ENCODE measurements at regions not wholly inside any gene's neighbourhood (a gene's known extent, or its start where the extent isn't known, plus 50 kb on each side); places are given as distances from the start of the nearest gene placed in this dataset.

DNA sequence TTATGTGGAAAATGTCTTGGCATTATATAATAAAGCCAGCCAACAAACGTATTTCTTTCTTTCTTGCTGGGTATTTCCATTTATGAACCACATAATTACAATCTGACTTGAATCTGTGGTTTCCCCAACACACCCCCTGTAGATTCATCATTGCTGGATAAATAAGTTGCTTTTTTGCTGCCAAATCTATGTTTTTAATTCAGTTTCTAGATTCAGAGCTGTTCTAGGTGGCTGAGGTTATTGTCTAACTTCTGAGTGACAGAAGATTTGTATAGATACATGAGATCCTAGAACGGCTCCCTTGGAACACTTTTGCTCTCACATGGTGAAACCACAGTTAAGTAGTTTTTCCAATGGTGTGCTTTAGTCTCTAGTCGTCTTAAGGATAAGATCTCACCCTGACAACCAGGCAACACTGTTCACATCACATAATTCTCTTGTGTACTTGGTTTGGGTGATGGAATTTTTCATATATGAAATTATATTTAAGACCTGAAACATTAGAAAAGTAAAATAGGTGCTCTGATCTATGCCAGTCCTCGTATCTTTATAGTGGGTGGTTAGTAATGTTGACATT lies 239.1 kb downstream of the KLF12 start:
- TF ChIP-seq, protein P1, sequence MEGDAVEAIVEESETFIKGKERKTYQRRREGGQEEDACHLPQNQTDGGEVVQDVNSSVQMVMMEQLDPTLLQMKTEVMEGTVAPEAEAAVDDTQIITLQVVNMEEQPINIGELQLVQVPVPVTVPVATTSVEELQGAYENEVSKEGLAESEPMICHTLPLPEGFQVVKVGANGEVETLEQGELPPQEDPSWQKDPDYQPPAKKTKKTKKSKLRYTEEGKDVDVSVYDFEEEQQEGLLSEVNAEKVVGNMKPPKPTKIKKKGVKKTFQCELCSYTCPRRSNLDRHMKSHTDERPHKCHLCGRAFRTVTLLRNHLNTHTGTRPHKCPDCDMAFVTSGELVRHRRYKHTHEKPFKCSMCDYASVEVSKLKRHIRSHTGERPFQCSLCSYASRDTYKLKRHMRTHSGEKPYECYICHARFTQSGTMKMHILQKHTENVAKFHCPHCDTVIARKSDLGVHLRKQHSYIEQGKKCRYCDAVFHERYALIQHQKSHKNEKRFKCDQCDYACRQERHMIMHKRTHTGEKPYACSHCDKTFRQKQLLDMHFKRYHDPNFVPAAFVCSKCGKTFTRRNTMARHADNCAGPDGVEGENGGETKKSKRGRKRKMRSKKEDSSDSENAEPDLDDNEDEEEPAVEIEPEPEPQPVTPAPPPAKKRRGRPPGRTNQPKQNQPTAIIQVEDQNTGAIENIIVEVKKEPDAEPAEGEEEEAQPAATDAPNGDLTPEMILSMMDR (conservative IDR thresholded peaks at IDR 0.05; ENCODE audit: low read depth, low read length), result no peak
- no peak for TF ChIP-seq EZH2phosphoT487 (IDR thresholded peaks at IDR 0.05; ENCODE audit: borderline replicate concordance, low read length)
- TF ChIP-seq EZH2 (IDR thresholded peaks at IDR 0.05; ENCODE audit: low read length, unreplicated experiment), result no peak

Measured in PC-3 (cell line).